ENCODE measurements at regions not wholly inside any gene's neighbourhood (a gene's known extent, or its start where the extent isn't known, plus 50 kb on each side); places are given as distances from the start of the nearest gene placed in this dataset.
"Not testable (repeated sequence)": the region's sequence is repeated elsewhere in the genome, so short reads cannot be mapped to it uniquely, and the experiment has no call there.

DNA sequence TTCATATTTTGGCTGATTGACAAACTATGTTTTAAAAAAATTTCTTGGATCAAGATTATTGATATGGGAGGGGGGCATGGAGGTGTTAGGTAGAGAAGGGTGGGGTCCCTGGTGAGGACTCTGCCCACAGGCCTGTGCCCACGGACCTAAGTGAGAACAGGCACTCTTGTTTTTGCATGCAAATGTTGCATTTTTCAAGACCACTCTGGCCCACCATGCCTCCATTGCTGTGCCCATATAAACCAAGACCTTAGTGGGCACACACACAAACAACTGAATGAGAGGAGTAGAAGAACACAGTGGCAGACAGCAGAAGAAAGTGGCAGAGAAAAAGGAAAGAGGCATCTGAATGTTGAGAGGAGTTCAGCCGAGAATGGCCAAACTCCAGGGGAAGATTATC, 69.6 kb upstream of the ZNF98 start:
- H3K27ac ChIP-seq, result no peak overlapping the region

DNA sequence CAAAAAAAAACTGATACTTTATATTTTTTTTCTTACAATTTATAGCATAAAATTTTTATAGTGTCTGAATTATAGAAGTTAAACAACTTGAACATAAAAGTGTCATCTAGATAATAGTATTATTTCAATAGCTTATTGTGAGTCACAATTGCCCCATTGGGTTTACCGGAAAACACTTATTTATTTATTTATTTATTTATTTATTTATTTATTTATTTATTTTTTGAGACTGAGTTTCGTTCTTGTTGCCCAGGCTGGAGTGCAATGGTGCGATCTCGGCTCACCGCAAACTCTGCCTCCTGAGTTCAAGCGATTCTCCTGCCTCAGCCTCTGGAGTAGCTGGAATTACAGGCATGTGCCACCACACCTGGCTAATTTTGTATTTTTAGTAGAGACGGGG, 61.4 kb upstream of the ZNF98 start:
- H3K27ac ChIP-seq, result not testable (repeated sequence)

More for the DNA sequence above, 69.6 kb upstream of the ZNF98 start:
- TF ChIP-seq, protein P1, sequence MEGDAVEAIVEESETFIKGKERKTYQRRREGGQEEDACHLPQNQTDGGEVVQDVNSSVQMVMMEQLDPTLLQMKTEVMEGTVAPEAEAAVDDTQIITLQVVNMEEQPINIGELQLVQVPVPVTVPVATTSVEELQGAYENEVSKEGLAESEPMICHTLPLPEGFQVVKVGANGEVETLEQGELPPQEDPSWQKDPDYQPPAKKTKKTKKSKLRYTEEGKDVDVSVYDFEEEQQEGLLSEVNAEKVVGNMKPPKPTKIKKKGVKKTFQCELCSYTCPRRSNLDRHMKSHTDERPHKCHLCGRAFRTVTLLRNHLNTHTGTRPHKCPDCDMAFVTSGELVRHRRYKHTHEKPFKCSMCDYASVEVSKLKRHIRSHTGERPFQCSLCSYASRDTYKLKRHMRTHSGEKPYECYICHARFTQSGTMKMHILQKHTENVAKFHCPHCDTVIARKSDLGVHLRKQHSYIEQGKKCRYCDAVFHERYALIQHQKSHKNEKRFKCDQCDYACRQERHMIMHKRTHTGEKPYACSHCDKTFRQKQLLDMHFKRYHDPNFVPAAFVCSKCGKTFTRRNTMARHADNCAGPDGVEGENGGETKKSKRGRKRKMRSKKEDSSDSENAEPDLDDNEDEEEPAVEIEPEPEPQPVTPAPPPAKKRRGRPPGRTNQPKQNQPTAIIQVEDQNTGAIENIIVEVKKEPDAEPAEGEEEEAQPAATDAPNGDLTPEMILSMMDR (conservative IDR thresholded peaks at IDR 0.05), result no peak

DNA sequence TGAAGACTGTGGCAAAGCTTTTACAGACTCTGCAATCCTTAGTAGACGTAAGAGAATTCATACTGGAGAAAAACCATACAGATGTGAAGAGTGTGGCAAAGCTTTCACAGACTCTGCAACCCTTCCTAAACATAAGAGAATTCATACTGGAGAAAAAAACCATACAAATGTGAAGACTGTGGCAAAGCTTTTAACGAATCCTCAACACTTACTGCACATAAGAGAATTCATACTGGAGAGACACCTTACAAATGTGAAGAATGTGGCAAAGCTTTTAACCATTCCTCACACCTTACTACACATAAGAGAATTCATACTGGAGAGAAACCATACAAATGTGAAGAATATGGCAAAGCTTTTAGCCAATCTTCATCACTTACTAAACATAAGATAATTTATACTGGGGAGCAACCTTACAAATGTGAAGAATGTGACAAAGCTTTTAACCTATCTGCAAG, 50.1 kb upstream of the ZNF98 start:
- TF ChIP-seq, protein P1 (conservative IDR thresholded peaks at IDR 0.05), result no peak
- H3K27ac ChIP-seq, result no peak overlapping the region
